ENCODE measurements at regions not wholly inside any gene's neighbourhood (a gene's known extent, or its start where the extent isn't known, plus 50 kb on each side); places are given as distances from the start of the nearest gene placed in this dataset.

GRCh38 chr21:25422610-25423608 lies 184.4 kb downstream of the MRPL39 start:
- no peak for DNase-seq (ENCODE audit: low spot score)

GRCh38 chr21:25421321-25422028 lies 185.8 kb downstream of the MRPL39 start:
- peak; percentile 34 for DNase-seq (ENCODE audit: low spot score)

GRCh38 chr21:25420831-25421230 lies 186.4 kb downstream of the MRPL39 start:
- DNase-seq (ENCODE audit: low spot score): no peak

- DNase-seq (ENCODE audit: low spot score): no peak
Observed at GRCh38 chr21:25416669-25417068, 190.6 kb downstream of the MRPL39 start.

- no peak for DNase-seq (ENCODE audit: low spot score)
Observed at GRCh38 chr21:25412100-25412499, 195.2 kb downstream of the MRPL39 start.

GRCh38 chr21:25409978-25410377 lies 197.3 kb downstream of the MRPL39 start:
- DNase-seq (ENCODE audit: low spot score): no peak

- DNase-seq (ENCODE audit: low spot score): no peak
Observed at GRCh38 chr21:25408666-25409065, 198.6 kb downstream of the MRPL39 start.

- DNase-seq (ENCODE audit: low spot score): no peak
Observed at GRCh38 chr21:25406887-25407579, 200.2 kb downstream of the MRPL39 start.

GRCh38 chr21:25405984-25406383 lies 201.3 kb downstream of the MRPL39 start:
- no peak for DNase-seq (ENCODE audit: low spot score)

GRCh38 chr21:25402134-25402961 lies 204.9 kb downstream of the MRPL39 start:
- DNase-seq (ENCODE audit: low spot score): no peak

- no peak for DNase-seq (ENCODE audit: low spot score)
Observed at GRCh38 chr21:25400427-25400826, 206.9 kb downstream of the MRPL39 start.

- no peak for DNase-seq (ENCODE audit: low spot score)
Observed at GRCh38 chr21:25398630-25399029, 208.7 kb downstream of the MRPL39 start.

- no peak for DNase-seq (ENCODE audit: low spot score)
Observed at GRCh38 chr21:25396135-25396711, 211.1 kb downstream of the MRPL39 start.

GRCh38 chr21:25391777-25392176 lies 215.5 kb downstream of the MRPL39 start:
- DNase-seq (ENCODE audit: low spot score): no peak

- no peak for DNase-seq (ENCODE audit: low spot score)
Observed at GRCh38 chr21:25390701-25391100, 216.6 kb downstream of the MRPL39 start.

- DNase-seq (ENCODE audit: low spot score): no peak
Observed at GRCh38 chr21:25387665-25388064, 219.6 kb downstream of the MRPL39 start.

- peak; percentile 89 for DNase-seq (ENCODE audit: low spot score)
Observed at GRCh38 chr21:25385911-25386474, 221.3 kb downstream of the MRPL39 start.

GRCh38 chr21:25385341-25385740 lies 221.9 kb downstream of the MRPL39 start:
- no peak for DNase-seq (ENCODE audit: low spot score)

GRCh38 chr21:25384782-25385181 lies 222.5 kb downstream of the MRPL39 start:
- DNase-seq (ENCODE audit: low spot score): no peak

GRCh38 chr21:25383545-25383944 lies 223.7 kb downstream of the MRPL39 start:
- DNase-seq (ENCODE audit: low spot score): no peak

- DNase-seq (ENCODE audit: low spot score): no peak
Observed at GRCh38 chr21:25381936-25382452, 225.3 kb downstream of the MRPL39 start.
